Suprapubic skin (tissue), 4 donors: ENCODE measurements at regions not wholly inside any gene's neighbourhood (a gene's known extent, or its start where the extent isn't known, plus 50 kb on each side); places are given as distances from the start of the nearest gene placed in this dataset.

Source experiments
- DNase-seq, 2 donors: peaks; one replicate each; pipeline ENCODE4 v3.0.0-alpha.2; 2019; ENCODE audit warnings: low spot score in 2 of 2
- H3K27ac ChIP-seq: fragments of 200-600 bp; sonication (generic); one replicate; pipeline ENCODE4 v1.5.1; 2019
- H3K27me3 ChIP-seq: fragments of 200-600 bp; sonication (generic); one replicate; pipeline ENCODE4 v1.5.1; 2019
- H3K36me3 ChIP-seq: fragments of 200-600 bp; sonication (generic); one replicate; pipeline ENCODE4 v1.5.1; 2019
- H3K4me1 ChIP-seq: fragments of 200-600 bp; sonication (generic); one replicate; pipeline ENCODE4 v1.5.1; 2019
- H3K4me3 ChIP-seq: fragments of 200-600 bp; sonication (generic); one replicate; pipeline ENCODE4 v1.5.1; 2019; ENCODE audit warnings: mild to moderate bottlenecking
- H3K9me3 ChIP-seq: fragments of 200-600 bp; sonication (generic); one replicate; pipeline ENCODE4 v1.5.1; 2019
- EP300 ChIP-seq: sonication (generic); formaldehyde crosslinking; IDR thresholded peaks from one replicate; pipeline ENCODE4 v1.6.1; 2017; ENCODE audit warnings: antibody characterized with exemption
- POLR2A ChIP-seq, 2 donors: fragments of 450-650 bp; IDR thresholded peaks; one replicate each; pipeline ENCODE4 v1.6.1; 2017; ENCODE audit warnings: antibody characterized with exemption in 2 of 2, mild to moderate bottlenecking in 2 of 2, moderate library complexity in 2 of 2
- POLR2AphosphoS5 ChIP-seq, 3 donors: sonication (generic); formaldehyde crosslinking; IDR thresholded peaks; one replicate each; pipeline ENCODE4 v1.6.1; 2017; ENCODE audit warnings: antibody characterized with exemption in 3 of 3
- WGBS: methylation state at CpG from one replicate; pipeline ENCODE4 v1.1.5; 2018; 5-methylcytosine and 5-hydroxymethylcytosine counted together
- TF ChIP-seq, protein P1 (sequence below), 2 donors: fragments of 200-600 bp in 1 of 2; fragments of 450-650 bp in 1 of 2; sonication (generic) in 1 of 2; IDR thresholded peaks; one replicate each; pipeline ENCODE4 v1.5.1; 2016 to 2019; ENCODE audit warnings: antibody characterized with exemption in 2 of 2, mild to moderate bottlenecking in 1 of 2, moderate library complexity in 1 of 2

DNA sequence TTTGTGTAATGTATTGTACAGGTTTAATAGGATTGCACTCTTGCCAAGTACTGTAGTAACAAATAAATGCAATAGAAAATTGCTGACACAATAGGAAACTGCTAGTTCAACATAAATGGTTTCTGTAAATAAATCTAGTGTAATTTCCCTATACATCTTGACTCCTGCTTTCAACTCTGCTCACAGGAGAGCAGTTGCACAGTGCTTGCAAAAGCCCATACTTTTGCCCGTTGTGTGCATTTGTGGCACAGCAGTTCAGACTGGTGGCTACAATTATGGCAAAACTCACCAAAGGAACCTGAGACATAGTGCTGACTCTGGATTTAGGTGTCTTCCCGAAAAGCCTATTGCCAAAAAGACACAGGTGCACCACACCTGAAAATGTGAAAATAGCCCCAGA, 953.3 kb upstream of the SLC35B3 start:
- DNase-seq: no peak
- TF ChIP-seq, protein P1, sequence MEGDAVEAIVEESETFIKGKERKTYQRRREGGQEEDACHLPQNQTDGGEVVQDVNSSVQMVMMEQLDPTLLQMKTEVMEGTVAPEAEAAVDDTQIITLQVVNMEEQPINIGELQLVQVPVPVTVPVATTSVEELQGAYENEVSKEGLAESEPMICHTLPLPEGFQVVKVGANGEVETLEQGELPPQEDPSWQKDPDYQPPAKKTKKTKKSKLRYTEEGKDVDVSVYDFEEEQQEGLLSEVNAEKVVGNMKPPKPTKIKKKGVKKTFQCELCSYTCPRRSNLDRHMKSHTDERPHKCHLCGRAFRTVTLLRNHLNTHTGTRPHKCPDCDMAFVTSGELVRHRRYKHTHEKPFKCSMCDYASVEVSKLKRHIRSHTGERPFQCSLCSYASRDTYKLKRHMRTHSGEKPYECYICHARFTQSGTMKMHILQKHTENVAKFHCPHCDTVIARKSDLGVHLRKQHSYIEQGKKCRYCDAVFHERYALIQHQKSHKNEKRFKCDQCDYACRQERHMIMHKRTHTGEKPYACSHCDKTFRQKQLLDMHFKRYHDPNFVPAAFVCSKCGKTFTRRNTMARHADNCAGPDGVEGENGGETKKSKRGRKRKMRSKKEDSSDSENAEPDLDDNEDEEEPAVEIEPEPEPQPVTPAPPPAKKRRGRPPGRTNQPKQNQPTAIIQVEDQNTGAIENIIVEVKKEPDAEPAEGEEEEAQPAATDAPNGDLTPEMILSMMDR (IDR thresholded peaks at IDR 0.05): no peak
- TF ChIP-seq EP300: no peak
- TF ChIP-seq POLR2AphosphoS5 (IDR thresholded peaks at IDR 0.05): no peak
- TF ChIP-seq POLR2A (IDR thresholded peaks at IDR 0.05): no peak
- Histone ChIP-seq H3K36me3 (no peaks in the 10 kb centered on the region), H3K4me3 (no peak overlapping the region), H3K27me3 (no peaks in the 10 kb centered on the region), H3K9me3 (no peaks in the 10 kb centered on the region), H3K4me1 (no peaks in the 10 kb centered on the region), H3K27ac (no peak overlapping the region)
- WGBS: 95% methylated on average over 2 of the region's 2 CpGs

DNA sequence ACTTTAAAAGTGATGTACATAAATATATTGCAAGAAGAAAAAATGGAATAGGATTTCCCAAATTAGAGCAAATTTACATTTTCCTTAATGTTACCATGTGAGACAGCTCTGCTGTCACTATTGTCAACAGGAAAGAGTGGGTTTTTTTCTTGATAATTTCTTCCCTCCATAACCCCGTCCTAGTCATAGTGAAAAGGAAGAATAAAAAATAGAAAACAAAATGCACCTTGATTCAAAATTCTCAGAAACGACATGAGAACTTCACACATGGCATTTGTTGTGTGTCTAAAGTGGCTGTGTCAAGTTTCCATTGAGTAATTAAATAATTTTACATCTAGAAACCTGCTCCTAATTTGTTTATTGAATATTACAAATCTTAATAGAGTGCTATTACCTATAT, 945.2 kb upstream of the SLC35B3 start:
- H3K27me3 ChIP-seq: no peaks in the 10 kb centered on the region
- H3K27ac ChIP-seq: no peak overlapping the region
- H3K36me3 ChIP-seq: no peaks in the 10 kb centered on the region
- 45% methylated on average over 2 of the region's 2 CpGs for WGBS
- no peaks in the 10 kb centered on the region for H3K4me1 ChIP-seq
- no peaks in the 10 kb centered on the region for H3K9me3 ChIP-seq
- no peak for TF ChIP-seq POLR2A (IDR thresholded peaks at IDR 0.05)
- TF ChIP-seq, protein P1 (IDR thresholded peaks at IDR 0.05): no peak
- no peak for TF ChIP-seq POLR2AphosphoS5 (IDR thresholded peaks at IDR 0.05)
- no peak for TF ChIP-seq EP300
- DNase-seq: no peak
- H3K4me3 ChIP-seq: no peak overlapping the region

DNA sequence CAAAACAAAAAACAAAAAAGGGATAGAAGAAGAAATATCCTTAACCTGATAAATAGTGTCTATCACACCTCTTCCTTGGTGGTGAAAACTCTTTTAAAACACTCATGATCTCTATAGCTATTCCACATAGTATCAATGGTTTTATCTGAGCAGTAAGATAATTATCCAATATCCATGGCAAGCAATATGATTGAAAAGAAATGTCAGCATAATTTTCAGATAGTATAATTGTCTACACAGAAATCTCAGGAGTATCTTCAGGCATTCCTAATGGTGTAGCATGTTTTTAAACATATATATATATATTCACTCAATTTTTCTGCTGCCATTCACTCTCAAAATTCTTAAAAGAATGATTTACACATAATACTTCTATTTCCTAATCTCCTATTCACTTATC, 938.0 kb upstream of the SLC35B3 start:
- TF ChIP-seq POLR2AphosphoS5 (IDR thresholded peaks at IDR 0.05) (no peak), POLR2A (IDR thresholded peaks at IDR 0.05) (no peak), EP300 (no peak)
- TF ChIP-seq, protein P1 (IDR thresholded peaks at IDR 0.05): no peak
- Histone ChIP-seq H3K4me1 (no peaks in the 10 kb centered on the region), H3K27ac (no peak overlapping the region), H3K36me3 (no peaks in the 10 kb centered on the region), H3K27me3 (no peaks in the 10 kb centered on the region), H3K9me3 (no peaks in the 10 kb centered on the region), H3K4me3 (no peak overlapping the region)
- DNase-seq: no peak

DNA sequence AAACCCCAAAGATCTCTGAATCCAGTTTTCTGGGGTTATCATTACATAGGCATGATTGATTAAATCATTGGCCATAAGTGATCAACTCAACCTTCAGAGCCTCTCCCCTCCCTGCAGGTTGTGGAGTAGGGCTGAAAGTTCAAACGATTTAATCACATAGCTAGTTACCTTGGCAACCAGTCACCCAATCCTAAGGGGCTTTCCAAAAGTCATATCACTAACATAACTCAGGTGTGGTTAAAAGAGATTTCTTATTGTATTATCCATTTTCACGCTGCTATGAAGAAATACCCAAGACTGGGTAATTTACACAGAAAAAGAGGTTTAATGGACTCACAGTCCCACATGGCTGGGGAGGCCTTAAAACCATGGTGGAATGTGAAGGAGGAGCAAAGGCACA, 935.1 kb upstream of the SLC35B3 start:
- DNase-seq: no peak
- H3K27ac ChIP-seq: no peak overlapping the region
- H3K9me3 ChIP-seq: no peaks in the 10 kb centered on the region
- 56% methylated on average over 2 of the region's 2 CpGs for WGBS
- no peaks in the 10 kb centered on the region for H3K27me3 ChIP-seq
- H3K4me1 ChIP-seq: no peaks in the 10 kb centered on the region
- no peak overlapping the region for H3K4me3 ChIP-seq
- TF ChIP-seq POLR2A (IDR thresholded peaks at IDR 0.05) (no peak), POLR2AphosphoS5 (IDR thresholded peaks at IDR 0.05) (no peak), EP300 (no peak)
- TF ChIP-seq, protein P1 (IDR thresholded peaks at IDR 0.05): no peak
- H3K36me3 ChIP-seq: no peaks in the 10 kb centered on the region

DNA sequence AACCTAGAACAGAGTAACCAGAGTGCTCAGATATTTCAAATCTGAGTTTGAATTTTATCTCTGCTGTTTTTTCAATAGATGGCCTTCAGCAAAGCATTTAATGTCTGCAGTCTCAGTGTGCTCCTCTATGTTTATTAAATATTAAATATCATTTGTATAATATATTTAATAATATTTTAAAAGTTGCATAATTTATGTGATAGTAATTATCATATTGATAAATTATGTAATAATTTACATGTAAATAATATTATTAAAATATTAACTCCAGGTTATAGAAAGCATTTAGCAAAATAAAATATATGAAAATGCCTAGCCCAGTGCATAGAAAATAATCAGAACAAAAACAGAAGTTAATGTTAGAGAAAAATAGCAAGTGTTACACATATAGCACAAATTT, 930.0 kb upstream of the SLC35B3 start:
- Histone ChIP-seq H3K9me3 (no peaks in the 10 kb centered on the region), H3K4me1 (no peaks in the 10 kb centered on the region), H3K27ac (no peak overlapping the region), H3K4me3 (no peak overlapping the region), H3K36me3 (no peaks in the 10 kb centered on the region), H3K27me3 (no peaks in the 10 kb centered on the region)
- TF ChIP-seq POLR2AphosphoS5 (IDR thresholded peaks at IDR 0.05) (no peak), POLR2A (IDR thresholded peaks at IDR 0.05) (no peak), EP300 (no peak)
- TF ChIP-seq, protein P1 (IDR thresholded peaks at IDR 0.05): no peak
- no peak for DNase-seq
